GF-D8 (cell line): ENCODE measurements at regions not wholly inside any gene's neighbourhood (a gene's known extent, or its start where the extent isn't known, plus 50 kb on each side); places are given as distances from the start of the nearest gene placed in this dataset.

ENCODE experiments used
- DNase-seq: peaks from one replicate; lab custom pipeline; 2025; lab: John Stamatoyannopoulos, UW

- no peak for DNase-seq
Measured at GRCh38 chr2:125491663-125492062, 1164.3 kb upstream of the GYPC start.

- DNase-seq, result no peak
Measured at GRCh38 chr2:125512313-125512712, 1143.6 kb upstream of the GYPC start.

- DNase-seq, result no peak
Measured at GRCh38 chr2:125516496-125517109, 1139.4 kb upstream of the GYPC start.

GRCh38 chr2:125526093-125526492 lies 1129.9 kb upstream of the GYPC start:
- no peak for DNase-seq

- DNase-seq, result no peak
Measured at GRCh38 chr2:125535089-125535488, 1120.9 kb upstream of the GYPC start.

GRCh38 chr2:125543968-125544514 lies 1111.9 kb upstream of the GYPC start:
- no peak for DNase-seq

GRCh38 chr2:125553768-125554167 lies 1102.2 kb upstream of the GYPC start:
- no peak for DNase-seq

GRCh38 chr2:125554956-125555355 lies 1101.0 kb upstream of the GYPC start:
- no peak for DNase-seq

- DNase-seq, result no peak
Measured at GRCh38 chr2:125559186-125559585, 1096.8 kb upstream of the GYPC start.

- no peak for DNase-seq
Measured at GRCh38 chr2:125560855-125561254, 1095.1 kb upstream of the GYPC start.

- no peak for DNase-seq
Measured at GRCh38 chr2:125561302-125561701, 1094.7 kb upstream of the GYPC start.

- no peak for DNase-seq
Measured at GRCh38 chr2:125562924-125563323, 1093.0 kb upstream of the GYPC start.

GRCh38 chr2:125564471-125564870 lies 1091.5 kb upstream of the GYPC start:
- DNase-seq, result no peak

- DNase-seq, result no peak
Measured at GRCh38 chr2:125566422-125566821, 1089.5 kb upstream of the GYPC start.

- DNase-seq, result no peak
Measured at GRCh38 chr2:125567100-125567499, 1088.9 kb upstream of the GYPC start.

- DNase-seq, result no peak
Measured at GRCh38 chr2:125572660-125573059, 1083.3 kb upstream of the GYPC start.

- DNase-seq, result no peak
Measured at GRCh38 chr2:125573432-125573831, 1082.5 kb upstream of the GYPC start.

GRCh38 chr2:125576558-125576957 lies 1079.4 kb upstream of the GYPC start:
- no peak for DNase-seq

- DNase-seq, result no peak
Measured at GRCh38 chr2:125581557-125581956, 1074.4 kb upstream of the GYPC start.

GRCh38 chr2:125582516-125582915 lies 1073.4 kb upstream of the GYPC start:
- no peak for DNase-seq

- DNase-seq, result no peak
Measured at GRCh38 chr2:125584732-125585131, 1071.2 kb upstream of the GYPC start.

GRCh38 chr2:125588780-125589179 lies 1067.2 kb upstream of the GYPC start:
- DNase-seq, result no peak

GRCh38 chr2:125591954-125592353 lies 1064.0 kb upstream of the GYPC start:
- no peak for DNase-seq

GRCh38 chr2:125593036-125593435 lies 1062.9 kb upstream of the GYPC start:
- DNase-seq, result no peak
